ENCODE measurements at regions not wholly inside any gene's neighbourhood (a gene's known extent, or its start where the extent isn't known, plus 50 kb on each side); places are given as distances from the start of the nearest gene placed in this dataset.

DNA sequence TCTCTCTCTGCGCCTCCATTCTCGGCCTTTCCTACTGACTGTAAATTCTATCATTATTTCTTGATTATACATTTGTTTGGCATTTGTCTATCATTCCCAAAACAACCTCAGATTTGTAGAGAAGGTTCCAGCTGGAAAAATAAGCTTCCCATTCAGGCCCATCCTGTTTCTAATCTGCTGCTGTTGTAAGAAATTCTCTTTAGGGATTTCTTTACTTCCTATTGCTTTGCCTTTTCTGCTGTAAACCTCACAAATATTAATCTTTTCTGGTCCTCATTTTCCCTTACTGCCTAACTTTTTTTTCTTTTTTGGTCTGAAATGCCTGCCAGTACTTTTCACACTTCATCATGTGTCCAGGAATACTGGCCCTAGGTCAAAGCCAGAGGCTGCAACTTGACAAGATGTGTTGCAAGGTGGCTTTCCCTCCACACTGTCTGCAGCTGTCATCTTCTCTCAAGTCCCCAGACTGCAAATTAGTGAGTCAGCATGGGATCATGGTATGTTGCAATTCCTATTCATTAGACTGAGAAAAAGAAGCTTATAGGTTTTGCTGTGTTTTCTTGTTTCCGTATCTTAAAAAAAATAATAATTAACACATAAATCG, 858.7 kb upstream of the CHORDC1 start:
- TF ChIP-seq, protein P1, sequence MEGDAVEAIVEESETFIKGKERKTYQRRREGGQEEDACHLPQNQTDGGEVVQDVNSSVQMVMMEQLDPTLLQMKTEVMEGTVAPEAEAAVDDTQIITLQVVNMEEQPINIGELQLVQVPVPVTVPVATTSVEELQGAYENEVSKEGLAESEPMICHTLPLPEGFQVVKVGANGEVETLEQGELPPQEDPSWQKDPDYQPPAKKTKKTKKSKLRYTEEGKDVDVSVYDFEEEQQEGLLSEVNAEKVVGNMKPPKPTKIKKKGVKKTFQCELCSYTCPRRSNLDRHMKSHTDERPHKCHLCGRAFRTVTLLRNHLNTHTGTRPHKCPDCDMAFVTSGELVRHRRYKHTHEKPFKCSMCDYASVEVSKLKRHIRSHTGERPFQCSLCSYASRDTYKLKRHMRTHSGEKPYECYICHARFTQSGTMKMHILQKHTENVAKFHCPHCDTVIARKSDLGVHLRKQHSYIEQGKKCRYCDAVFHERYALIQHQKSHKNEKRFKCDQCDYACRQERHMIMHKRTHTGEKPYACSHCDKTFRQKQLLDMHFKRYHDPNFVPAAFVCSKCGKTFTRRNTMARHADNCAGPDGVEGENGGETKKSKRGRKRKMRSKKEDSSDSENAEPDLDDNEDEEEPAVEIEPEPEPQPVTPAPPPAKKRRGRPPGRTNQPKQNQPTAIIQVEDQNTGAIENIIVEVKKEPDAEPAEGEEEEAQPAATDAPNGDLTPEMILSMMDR (IDR thresholded peaks at IDR 0.05): no peak
- TF ChIP-seq POLR2AphosphoS5 (IDR thresholded peaks at IDR 0.05; ENCODE audit: low read depth, low read length): no peak
